ENCODE measurements at regions not wholly inside any gene's neighbourhood (a gene's known extent, or its start where the extent isn't known, plus 50 kb on each side); places are given as distances from the start of the nearest gene placed in this dataset.
"Not testable (repeated sequence)": the region's sequence is repeated elsewhere in the genome, so short reads cannot be mapped to it uniquely, and the experiment has no call there.

- DNase-seq (ENCODE audit: low read depth) = no peak
- no peak overlapping the region for H3K4me3 ChIP-seq (ENCODE audit: low read depth, low read length)
- TF ChIP-seq CTCF (conservative IDR thresholded peaks at IDR 0.05; ENCODE audit: low read depth, low read length) = no peak
These were observed 605.5 kb upstream of the FOXG1 start for GRCh38 chr14:28161040-28161439.

- no peak for TF ChIP-seq CTCF (conservative IDR thresholded peaks at IDR 0.05; ENCODE audit: low read depth, low read length)
- DNase-seq (ENCODE audit: low read depth) = no peak
These were observed 603.4 kb upstream of the FOXG1 start for GRCh38 chr14:28163233-28163632.

GRCh38 chr14:28163897-28164296 lies 602.7 kb upstream of the FOXG1 start:
- no peak for TF ChIP-seq CTCF (conservative IDR thresholded peaks at IDR 0.05; ENCODE audit: low read depth, low read length)
- H3K4me3 ChIP-seq (ENCODE audit: low read depth, low read length) = no peak overlapping the region
- DNase-seq (ENCODE audit: low read depth) = no peak

More at GRCh38 chr14:28163233-28163632, 603.4 kb upstream of the FOXG1 start:
- H3K4me3 ChIP-seq (ENCODE audit: low read depth, low read length) = no peak overlapping the region

DNA sequence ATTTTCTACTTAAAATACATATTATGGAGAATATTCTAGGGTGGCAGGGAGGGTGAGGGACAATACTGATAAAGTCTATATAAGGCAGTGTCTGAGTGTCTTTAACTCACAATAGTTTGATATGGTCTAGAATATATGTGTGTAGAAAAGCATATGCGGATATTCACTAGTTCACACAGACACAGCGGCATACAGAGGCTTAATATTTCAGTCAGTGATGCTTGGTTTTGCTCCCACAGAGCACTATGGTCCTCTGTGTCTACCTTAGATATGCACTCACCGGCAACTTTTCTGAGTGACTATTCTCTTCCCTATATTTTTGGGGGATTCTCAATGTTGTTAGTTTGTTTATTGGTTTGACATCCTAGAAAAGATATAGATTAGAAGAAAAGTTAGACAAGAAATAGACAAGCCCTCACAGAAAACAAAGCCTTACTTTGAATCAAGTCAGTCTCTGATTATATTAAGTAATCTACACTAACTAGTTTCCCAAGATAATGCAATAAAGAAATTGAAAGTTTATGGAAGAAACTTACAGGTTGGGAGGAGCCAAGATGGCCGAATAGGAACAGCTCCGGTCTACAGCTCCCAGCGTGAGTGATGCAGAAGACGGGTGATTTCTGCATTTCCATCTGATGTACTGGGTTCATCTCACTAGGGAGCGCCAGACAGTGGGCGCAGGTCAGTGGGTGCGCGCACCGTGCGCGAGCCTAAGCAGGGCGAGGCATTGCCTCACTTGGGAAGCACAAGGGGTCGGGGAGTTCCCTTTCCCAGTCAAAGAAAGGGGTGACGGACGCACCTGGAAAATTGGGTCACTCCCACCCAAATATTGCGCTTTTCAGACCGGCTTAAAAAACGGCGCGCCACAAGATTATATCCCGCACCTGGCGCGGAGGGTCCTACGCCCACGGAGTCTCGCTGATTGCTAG lies 578.4 kb upstream of the FOXG1 start:
- H3K4me3 ChIP-seq (ENCODE audit: low read depth, low read length) = not testable (repeated sequence)

GRCh38 chr14:28196878-28197277 lies 569.7 kb upstream of the FOXG1 start:
- no peak for DNase-seq (ENCODE audit: low read depth)
- H3K4me3 ChIP-seq (ENCODE audit: low read depth, low read length) = no peak overlapping the region
- no peak for TF ChIP-seq CTCF (conservative IDR thresholded peaks at IDR 0.05; ENCODE audit: low read depth, low read length)

More for the DNA sequence above, 578.4 kb upstream of the FOXG1 start:
- DNase-seq (ENCODE audit: low read depth) = not testable (repeated sequence)

- no peak for DNase-seq (ENCODE audit: low read depth)
- TF ChIP-seq CTCF (conservative IDR thresholded peaks at IDR 0.05; ENCODE audit: low read depth, low read length) = no peak
These were observed 546.2 kb upstream of the FOXG1 start for GRCh38 chr14:28220391-28220790.

GRCh38 chr14:28240909-28241308 lies 525.7 kb upstream of the FOXG1 start:
- no peak overlapping the region for H3K4me3 ChIP-seq (ENCODE audit: low read depth, low read length)
- no peak for DNase-seq (ENCODE audit: low read depth)

More at GRCh38 chr14:28220391-28220790, 546.2 kb upstream of the FOXG1 start:
- no peak overlapping the region for H3K4me3 ChIP-seq (ENCODE audit: low read depth, low read length)

More at GRCh38 chr14:28240909-28241308, 525.7 kb upstream of the FOXG1 start:
- no peak for TF ChIP-seq CTCF (conservative IDR thresholded peaks at IDR 0.05; ENCODE audit: low read depth, low read length)
